22Rv1 (cell line): ENCODE measurements at regions not wholly inside any gene's neighbourhood (a gene's known extent, or its start where the extent isn't known, plus 50 kb on each side); places are given as distances from the start of the nearest gene placed in this dataset.

Experiments used
- CTCF ChIP-seq: fragments of 450-650 bp; IDR thresholded peaks from 2 replicates; pipeline ENCODE4 v1.5.1; 2017; ENCODE audit warnings: mild to moderate bottlenecking
- ZFX ChIP-seq: fragments of 450-650 bp; IDR thresholded peaks from 2 replicates; pipeline ENCODE4 v1.6.1; 2017; ENCODE audit warnings: antibody characterized with exemption, borderline replicate concordance

- TF ChIP-seq CTCF = no peak
- TF ChIP-seq ZFX = no peak
Measured at GRCh38 chr11:128052912-128053641, 534.3 kb downstream of the ETS1 start.
